MCF 10A (cell line): ENCODE measurements at regions not wholly inside any gene's neighbourhood (a gene's known extent, or its start where the extent isn't known, plus 50 kb on each side); places are given as distances from the start of the nearest gene placed in this dataset.

ENCODE experiments used
- BruUV-seq: library from RNA; stranded (reverse); fragments of 400-500 nt; replicated peaks from 2 replicates; lab custom pipeline; 2021; lab: Mats Ljungman, UMichigan
- CTCF ChIA-PET: fragments of 300-600 bp; sonication (Branson Sonifier 250); formaldehyde crosslinking; extraction: SDS; loops from one replicate; lab custom pipeline; 2021; ENCODE audit warnings: antibody characterized with exemption, inconsistent platforms; lab: Yijun Ruan, JAX
- POLR2A ChIA-PET: fragments of 300-600, 350-650 bp; sonication (Branson Sonifier 250); formaldehyde crosslinking; extraction: SDS; loops from one replicate; lab custom pipeline; 2020; ENCODE audit warnings: antibody characterized with exemption, inconsistent platforms; lab: Yijun Ruan, JAX
- DNase-seq: peaks from one replicate; pipeline ENCODE4 v3.0.0-alpha.2; 2018; ENCODE audit not compliant: unreplicated experiment
- H3K27ac Mint-ChIP-seq: one replicate; pipeline ENCODE4 v1.8.0; 2022; ENCODE audit warnings: mild to moderate bottlenecking, low read depth, mixed read lengths; ENCODE audit not compliant: unreplicated experiment
- H3K27me3 Mint-ChIP-seq: one replicate; pipeline ENCODE4 v1.8.0; 2022; ENCODE audit warnings: mixed read lengths; ENCODE audit not compliant: insufficient read depth, unreplicated experiment
- H3K36me3 Mint-ChIP-seq: one replicate; pipeline ENCODE4 v1.8.0; 2022; ENCODE audit warnings: mild to moderate bottlenecking, moderate library complexity, mixed read lengths; ENCODE audit not compliant: insufficient read depth, unreplicated experiment
- H3K4me1 Mint-ChIP-seq: one replicate; pipeline ENCODE4 v1.8.0; 2022; ENCODE audit warnings: mixed read lengths; ENCODE audit not compliant: insufficient read depth, unreplicated experiment
- H3K4me3 Mint-ChIP-seq: one replicate; pipeline ENCODE4 v1.8.0; 2022; ENCODE audit warnings: mild to moderate bottlenecking, moderate library complexity, mixed read lengths; ENCODE audit not compliant: unreplicated experiment
- H3K9me3 Mint-ChIP-seq: one replicate; pipeline ENCODE4 v1.8.0; 2022; ENCODE audit warnings: mixed read lengths; ENCODE audit not compliant: unreplicated experiment
- CTCF ChIP-seq: fragments of 200-600 bp; IDR thresholded peaks from one replicate; pipeline ENCODE4 v1.8.0; 2022; ENCODE audit warnings: antibody characterized with exemption, mild to moderate bottlenecking; ENCODE audit not compliant: unreplicated experiment
- intact Hi-C: fragments of 100-400 bp; cut with micrococcal nuclease; formaldehyde crosslinking; loops from 2 replicates; pipeline ENCODE4 v1.14.1; 2022

GRCh38 chr6:113290684-113291083 lies 566.5 kb upstream of the MARCKS start:
- Mint-ChIP-seq H3K4me1 (no peaks in the 10 kb centered on the region), H3K36me3 (no peaks in the 10 kb centered on the region), H3K27ac (no peak overlapping the region), H3K4me3 (no peak overlapping the region), H3K9me3 (peaks cover 10% of the 10 kb centered on the region), H3K27me3 (no peaks in the 10 kb centered on the region)
- POLR2A ChIA-PET, result no interaction called here
- CTCF ChIA-PET, result interaction anchor here (0.6 to 2.3 kb wide), 2 partner anchors 16 to 877 kb away, joined by 3 to 6 read pairs; no protein-coding TSS in a partner anchor
- no peak for TF ChIP-seq CTCF
- no TSS peak for BruUV-seq
- intact Hi-C loops, result no loop called here
- DNase-seq, result no peak

- H3K27me3 Mint-ChIP-seq, result no peaks in the 10 kb centered on the region
- ChIA-PET CTCF (no interaction called here), POLR2A (no interaction called here)
- intact Hi-C loops, result no loop called here
- BruUV-seq, result no TSS peak
- H3K36me3 Mint-ChIP-seq, result no peaks in the 10 kb centered on the region
- no peak for DNase-seq
- H3K9me3 Mint-ChIP-seq, result peaks cover 5% of the 10 kb centered on the region
- no peak for TF ChIP-seq CTCF
- no peak overlapping the region for H3K27ac Mint-ChIP-seq
- no peak overlapping the region for H3K4me3 Mint-ChIP-seq
- no peaks in the 10 kb centered on the region for H3K4me1 Mint-ChIP-seq
These were observed 565.2 kb upstream of the MARCKS start for GRCh38 chr6:113291751-113292445.

- Mint-ChIP-seq H3K36me3 (no peaks in the 10 kb centered on the region), H3K27me3 (no peaks in the 10 kb centered on the region), H3K4me1 (no peaks in the 10 kb centered on the region), H3K4me3 (no peak overlapping the region), H3K27ac (no peak overlapping the region), H3K9me3 (no peaks in the 10 kb centered on the region)
- ChIA-PET CTCF (interaction anchor here (0.5 to 0.6 kb wide), 2 partner anchors 110 to 458 kb away, joined by 3 read pairs; no protein-coding TSS in a partner anchor), POLR2A (no interaction called here)
- no peak for TF ChIP-seq CTCF
- DNase-seq, result no peak
- intact Hi-C loops, result no loop called here
- no TSS peak for BruUV-seq
These were observed 564.3 kb upstream of the MARCKS start for GRCh38 chr6:113292646-113293422.

- Mint-ChIP-seq H3K36me3 (no peaks in the 10 kb centered on the region), H3K4me1 (no peaks in the 10 kb centered on the region), H3K4me3 (no peak overlapping the region), H3K9me3 (no peaks in the 10 kb centered on the region), H3K27ac (no peak overlapping the region), H3K27me3 (no peaks in the 10 kb centered on the region)
- no TSS peak for BruUV-seq
- no peak for TF ChIP-seq CTCF
- ChIA-PET CTCF (interaction anchor here (0.5 to 1.2 kb wide), 3 partner anchors 110 to 586 kb away, joined by 3 read pairs; no protein-coding TSS in a partner anchor), POLR2A (no interaction called here)
- no peak for DNase-seq
- intact Hi-C loops, result no loop called here
These were observed 563.8 kb upstream of the MARCKS start for GRCh38 chr6:113293423-113293740.
